Sigmoid colon (tissue), 6 donors: ENCODE measurements at regions not wholly inside any gene's neighbourhood (a gene's known extent, or its start where the extent isn't known, plus 50 kb on each side); places are given as distances from the start of the nearest gene placed in this dataset.
"Not testable (repeated sequence)": the region's sequence is repeated elsewhere in the genome, so short reads cannot be mapped to it uniquely, and the experiment has no call there.

ENCODE experiments used
- DNase-seq: peaks from one replicate; pipeline ENCODE4 v3.0.0-alpha.2; 2019
- H3K27ac ChIP-seq, 4 donors: fragments of 200-600 bp; sonication (generic); one replicate each; pipeline ENCODE4 v1.5.1; 2016 to 2019; ENCODE audit warnings: mild to moderate bottlenecking in 1 of 4
- H3K27me3 ChIP-seq, 3 donors: fragments of 200-600 bp; sonication (generic); one replicate each; pipeline ENCODE4 v1.5.1; 2019; ENCODE audit warnings: mild to moderate bottlenecking in 1 of 3
- H3K36me3 ChIP-seq, 4 donors: fragments of 200-600 bp; sonication (generic); one replicate each; pipeline ENCODE4 v1.5.1; 2016 to 2019
- H3K4me1 ChIP-seq, 4 donors: fragments of 200-600 bp; sonication (generic); one replicate each; pipeline ENCODE4 v1.5.1; 2017 to 2019
- H3K4me3 ChIP-seq, 4 donors: fragments of 200-600 bp; sonication (generic); one replicate each; pipeline ENCODE4 v1.5.1; 2017 to 2019; ENCODE audit warnings: mild to moderate bottlenecking in 2 of 4, moderate library complexity in 1 of 4
- H3K9me3 ChIP-seq, 4 donors: fragments of 200-600 bp in 3 of 4; sonication (generic) in 3 of 4; one replicate each; pipeline versions ENCODE4 v1.5.1 to v1.6.1; 2013 to 2019
- EP300 ChIP-seq, 4 donors: sonication (generic); formaldehyde crosslinking; IDR thresholded peaks; one replicate each; pipeline ENCODE4 v1.6.1; 2017; ENCODE audit warnings: antibody characterized with exemption in 4 of 4
- POLR2A ChIP-seq, 2 donors: fragments of 450-650 bp; IDR thresholded peaks; one replicate each; pipeline ENCODE4 v1.6.1; 2016; ENCODE audit warnings: antibody characterized with exemption in 2 of 2, mild to moderate bottlenecking in 2 of 2, moderate library complexity in 2 of 2
- POLR2AphosphoS5 ChIP-seq, 4 donors: sonication (generic); formaldehyde crosslinking; IDR thresholded peaks; one replicate each; pipeline ENCODE4 v1.6.1; 2017; ENCODE audit warnings: antibody characterized with exemption in 4 of 4
- WGBS, 2 donors: extraction: QIAGEN DNeasy Blood & Tissue Kit; methylation state at CpG; one replicate each; pipeline ENCODE4 v1.1.7; 2013; 5-methylcytosine and 5-hydroxymethylcytosine counted together
- intact Hi-C: fragments of 100-400 bp; cut with DNase I; formaldehyde crosslinking; loops from one replicate; pipeline ENCODE4 v1.15.1; 2023
- TF ChIP-seq, protein P1 (sequence below), 4 experiments: fragments of 450-650 bp in 3 of 4; fragments of 200-600 bp in 1 of 4; IDR thresholded peaks; one replicate each; pipeline ENCODE4 v1.5.1; 2016 to 2019; ENCODE audit warnings: antibody characterized with exemption in 4 of 4, mild to moderate bottlenecking in 3 of 4, moderate library complexity in 2 of 4
- donor health status: healthy with polysubstance abuse.
- donor health status: healthy.

DNA sequence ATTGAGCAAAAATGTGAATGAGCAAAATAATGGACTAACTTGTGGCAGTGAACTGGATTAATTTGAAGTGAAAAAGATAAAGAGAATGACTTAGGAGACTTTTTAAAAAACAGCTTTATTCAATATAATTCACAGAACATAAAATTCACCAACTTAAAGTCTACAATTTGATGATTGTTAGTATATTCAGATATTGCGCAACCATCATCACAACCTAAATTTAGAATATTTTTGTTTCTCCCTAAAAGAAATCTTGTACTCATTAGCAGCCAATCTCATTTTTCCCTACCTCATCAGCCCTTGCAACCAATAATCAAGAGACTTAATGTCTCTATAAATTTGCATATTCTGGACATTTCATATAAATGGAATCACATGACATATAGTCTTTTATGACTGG, 496.5 kb downstream of the IGSF11 start:
- H3K36me3 ChIP-seq, result no peaks in the 10 kb centered on the region
- 97 to 100% methylated on average over 1 of the region's 1 CpG for WGBS, 2 donors
- intact Hi-C loops, result no loop called here

GRCh38 chr3:118539820-118540447, 494.7 kb downstream of the IGSF11 start:
- DNase-seq, H3K36me3 ChIP-seq, H3K4me3 ChIP-seq, H3K4me1 ChIP-seq, H3K27ac ChIP-seq, H3K9me3 ChIP-seq, intact Hi-C loops, H3K27me3 ChIP-seq: not testable (repeated sequence)
- 57 to 77% methylated on average over 13 of the region's 13 CpGs for WGBS, 2 donors

More for the DNA sequence above, 496.5 kb downstream of the IGSF11 start:
- Histone ChIP-seq H3K4me3 (no peak overlapping the region), H3K9me3 (peaks cover 0 to 3% (median 0%) of the 10 kb centered on the region in 4 donors), H3K4me1 (no peaks in the 10 kb centered on the region), H3K27me3 (no peaks in the 10 kb centered on the region), H3K27ac (no peak overlapping the region)
- DNase-seq, result no peak
- TF ChIP-seq, protein P1, sequence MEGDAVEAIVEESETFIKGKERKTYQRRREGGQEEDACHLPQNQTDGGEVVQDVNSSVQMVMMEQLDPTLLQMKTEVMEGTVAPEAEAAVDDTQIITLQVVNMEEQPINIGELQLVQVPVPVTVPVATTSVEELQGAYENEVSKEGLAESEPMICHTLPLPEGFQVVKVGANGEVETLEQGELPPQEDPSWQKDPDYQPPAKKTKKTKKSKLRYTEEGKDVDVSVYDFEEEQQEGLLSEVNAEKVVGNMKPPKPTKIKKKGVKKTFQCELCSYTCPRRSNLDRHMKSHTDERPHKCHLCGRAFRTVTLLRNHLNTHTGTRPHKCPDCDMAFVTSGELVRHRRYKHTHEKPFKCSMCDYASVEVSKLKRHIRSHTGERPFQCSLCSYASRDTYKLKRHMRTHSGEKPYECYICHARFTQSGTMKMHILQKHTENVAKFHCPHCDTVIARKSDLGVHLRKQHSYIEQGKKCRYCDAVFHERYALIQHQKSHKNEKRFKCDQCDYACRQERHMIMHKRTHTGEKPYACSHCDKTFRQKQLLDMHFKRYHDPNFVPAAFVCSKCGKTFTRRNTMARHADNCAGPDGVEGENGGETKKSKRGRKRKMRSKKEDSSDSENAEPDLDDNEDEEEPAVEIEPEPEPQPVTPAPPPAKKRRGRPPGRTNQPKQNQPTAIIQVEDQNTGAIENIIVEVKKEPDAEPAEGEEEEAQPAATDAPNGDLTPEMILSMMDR (IDR thresholded peaks at IDR 0.05), result no peak

DNA sequence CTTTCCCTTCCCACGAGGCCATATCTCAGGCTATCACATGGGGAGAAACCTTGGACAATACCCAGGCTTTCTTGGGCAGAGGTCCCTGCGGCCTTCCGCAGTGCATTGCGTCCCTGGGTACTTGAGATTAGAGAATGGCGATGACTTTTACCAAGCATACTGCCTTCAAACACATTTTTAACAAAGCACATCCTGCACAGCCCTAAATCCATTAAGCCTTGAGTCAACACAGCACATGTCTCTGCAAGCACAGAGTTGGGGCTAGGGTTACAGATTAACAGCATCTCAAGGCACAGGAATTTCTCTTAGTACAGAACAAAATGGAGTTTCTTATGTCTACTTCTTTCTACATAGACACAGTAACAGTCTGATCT, 494.2 kb downstream of the IGSF11 start:
- intact Hi-C loops, H3K27me3 ChIP-seq, H3K27ac ChIP-seq, DNase-seq, H3K9me3 ChIP-seq, H3K4me1 ChIP-seq, H3K4me3 ChIP-seq, H3K36me3 ChIP-seq: not testable (repeated sequence)
- WGBS, 2 donors, result 21 to 72% methylated on average over 5 of the region's 5 CpGs

DNA sequence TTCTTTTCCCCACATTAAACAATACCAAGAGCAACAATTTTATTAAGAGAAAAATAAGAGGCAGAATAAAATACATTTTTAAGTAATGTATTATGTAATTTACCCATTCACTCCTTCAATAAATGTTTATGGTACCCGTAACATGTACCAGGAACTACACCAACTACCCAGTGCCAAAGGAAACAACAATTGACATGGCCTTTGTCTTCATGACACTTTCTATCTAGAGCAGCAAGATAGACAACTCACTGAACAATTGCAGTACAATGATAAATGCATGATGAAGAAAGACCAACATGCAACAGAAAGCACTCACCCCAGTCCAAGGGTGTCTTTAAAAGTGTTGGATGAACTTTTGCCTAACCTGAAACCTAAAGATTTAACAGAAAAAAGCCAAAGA, 493.8 kb downstream of the IGSF11 start:
- no peaks in the 10 kb centered on the region for H3K27me3 ChIP-seq
- no peak overlapping the region for H3K27ac ChIP-seq
- intact Hi-C loops, result no loop called here
- DNase-seq, result no peak
- H3K4me1 ChIP-seq, result no peaks in the 10 kb centered on the region
- no peaks in the 10 kb centered on the region for H3K36me3 ChIP-seq
- peaks cover 0 to 3% (median 0%) of the 10 kb centered on the region in 4 donors for H3K9me3 ChIP-seq
- TF ChIP-seq EP300 (IDR thresholded peaks at IDR 0.05) (no peak), POLR2AphosphoS5 (IDR thresholded peaks at IDR 0.05) (no peak), POLR2A (IDR thresholded peaks at IDR 0.05) (no peak)
- TF ChIP-seq, protein P1 (IDR thresholded peaks at IDR 0.05), result no peak
- 24 to 72% methylated on average over 1 of the region's 1 CpG for WGBS, 2 donors
- no peak overlapping the region for H3K4me3 ChIP-seq

DNA sequence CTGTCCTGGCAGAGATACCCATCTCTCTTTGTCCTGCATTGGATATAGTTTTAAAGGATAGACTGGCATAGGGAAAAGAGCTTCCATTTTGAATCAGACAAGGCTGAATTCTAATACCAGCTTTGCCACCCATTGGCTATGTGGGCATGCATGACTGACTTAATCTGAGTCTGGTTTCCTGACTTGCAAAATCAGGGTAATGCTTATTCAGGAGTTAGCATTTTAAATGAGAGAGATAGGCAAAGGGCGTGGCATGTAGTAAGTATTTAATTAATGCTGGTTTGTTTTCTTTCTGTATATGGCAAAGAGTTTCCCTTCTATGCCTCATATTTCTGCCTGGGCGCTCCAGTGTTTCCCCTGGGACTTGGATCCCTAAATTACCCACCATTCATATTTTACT, 492.9 kb downstream of the IGSF11 start:
- WGBS, 2 donors, result 79 to 82% methylated on average over 2 of the region's 2 CpGs
- peaks cover 0 to 3% (median 0%) of the 10 kb centered on the region in 4 donors for H3K9me3 ChIP-seq
- H3K27ac ChIP-seq, result no peak overlapping the region
- intact Hi-C loops, result no loop called here
- TF ChIP-seq, protein P1 (IDR thresholded peaks at IDR 0.05), result no peak
- TF ChIP-seq POLR2AphosphoS5 (IDR thresholded peaks at IDR 0.05), result no peak
- TF ChIP-seq POLR2A (IDR thresholded peaks at IDR 0.05), result no peak
- no peak for TF ChIP-seq EP300 (IDR thresholded peaks at IDR 0.05)
- H3K27me3 ChIP-seq, result no peaks in the 10 kb centered on the region
- no peaks in the 10 kb centered on the region for H3K36me3 ChIP-seq
- H3K4me3 ChIP-seq, result no peak overlapping the region
- no peaks in the 10 kb centered on the region for H3K4me1 ChIP-seq
- DNase-seq, result no peak

DNA sequence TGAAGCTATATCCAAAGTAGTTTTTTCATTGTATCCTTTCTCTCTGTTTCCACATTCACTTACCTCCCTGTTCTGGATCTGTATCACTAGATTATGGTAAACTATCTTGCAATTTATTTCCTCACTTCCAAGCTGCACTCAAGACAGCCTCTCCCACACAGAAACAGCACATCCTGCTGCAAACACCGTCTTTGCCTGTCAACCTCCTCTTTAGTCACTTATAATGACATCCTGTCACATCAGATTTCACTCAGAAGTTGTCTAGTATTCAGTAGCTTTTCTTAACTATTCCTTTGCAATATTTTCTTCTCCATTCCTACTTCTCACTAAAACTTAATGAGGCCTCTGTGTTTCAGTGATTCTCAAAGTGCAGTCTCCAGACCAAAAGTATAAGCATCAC, 490.8 kb downstream of the IGSF11 start:
- Histone ChIP-seq H3K4me1 (no peaks in the 10 kb centered on the region), H3K4me3 (no peak overlapping the region), H3K9me3 (no peaks in the 10 kb centered on the region), H3K27me3 (no peaks in the 10 kb centered on the region), H3K36me3 (no peaks in the 10 kb centered on the region), H3K27ac (no peak overlapping the region)
- no peak for DNase-seq
- TF ChIP-seq POLR2A (IDR thresholded peaks at IDR 0.05) (no peak), POLR2AphosphoS5 (IDR thresholded peaks at IDR 0.05) (no peak), EP300 (IDR thresholded peaks at IDR 0.05) (no peak)
- TF ChIP-seq, protein P1 (IDR thresholded peaks at IDR 0.05), result no peak
- 60 to 82% methylated on average over 1 of the region's 1 CpG for WGBS, 2 donors
- intact Hi-C loops, result no loop called here
